HG03558 (cell line): ENCODE measurements at regions not wholly inside any gene's neighbourhood (a gene's known extent, or its start where the extent isn't known, plus 50 kb on each side); places are given as distances from the start of the nearest gene placed in this dataset.

ENCODE experiments used
- ATAC-seq: cut with Tn5 transposase; IDR thresholded peaks from one replicate; pipeline ENCODE4 v1.9.1; 2021; ENCODE audit warnings: moderate number of reproducible peaks; ENCODE audit not compliant: unreplicated experiment; ENCODE audit errors: extremely low read depth

- no peak for ATAC-seq
Observed at GRCh38 chr20:22285555-22285954, 298.8 kb downstream of the FOXA2 start.

DNA sequence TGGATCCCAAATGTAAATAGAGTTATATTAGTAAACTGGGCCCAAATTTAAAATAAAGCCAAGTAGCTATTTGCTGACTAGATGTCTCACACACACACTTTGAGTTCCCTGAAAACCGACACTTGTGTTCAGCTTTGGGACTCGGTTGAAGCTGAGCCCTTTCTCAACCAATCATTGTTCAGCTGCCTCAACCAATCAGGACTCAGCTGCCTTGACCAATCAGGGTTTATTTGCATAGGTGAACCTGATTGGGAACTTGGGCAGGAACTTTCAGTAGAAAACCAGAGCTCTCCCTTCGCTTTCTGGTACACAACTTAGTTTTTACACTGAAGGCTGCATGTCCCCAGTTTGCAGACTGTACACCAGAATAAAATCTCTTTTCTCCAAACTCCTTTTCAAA lies 301.7 kb downstream of the FOXA2 start:
- ATAC-seq: no peak

DNA sequence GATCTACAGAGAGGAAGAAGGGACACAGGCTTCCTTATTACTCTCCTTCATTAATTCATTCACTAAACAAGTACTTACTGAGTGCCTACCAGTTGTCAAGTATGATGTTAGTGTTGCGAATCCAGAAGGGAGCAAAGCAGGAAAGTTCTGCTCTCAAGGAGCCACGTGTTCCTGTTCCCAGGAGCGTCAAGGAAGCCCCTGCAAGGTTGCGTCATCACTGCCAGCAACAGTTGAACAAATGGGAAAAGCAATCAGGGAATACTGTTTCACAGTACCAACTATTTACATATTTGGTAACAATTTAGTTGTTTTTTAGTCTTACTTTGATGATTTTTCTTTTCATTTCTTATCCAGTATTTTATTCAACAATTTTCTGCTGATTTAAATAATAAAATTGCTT lies 310.0 kb downstream of the FOXA2 start:
- ATAC-seq: no peak

- ATAC-seq: no peak
Observed at GRCh38 chr20:22268675-22269074, 315.7 kb downstream of the FOXA2 start.

DNA sequence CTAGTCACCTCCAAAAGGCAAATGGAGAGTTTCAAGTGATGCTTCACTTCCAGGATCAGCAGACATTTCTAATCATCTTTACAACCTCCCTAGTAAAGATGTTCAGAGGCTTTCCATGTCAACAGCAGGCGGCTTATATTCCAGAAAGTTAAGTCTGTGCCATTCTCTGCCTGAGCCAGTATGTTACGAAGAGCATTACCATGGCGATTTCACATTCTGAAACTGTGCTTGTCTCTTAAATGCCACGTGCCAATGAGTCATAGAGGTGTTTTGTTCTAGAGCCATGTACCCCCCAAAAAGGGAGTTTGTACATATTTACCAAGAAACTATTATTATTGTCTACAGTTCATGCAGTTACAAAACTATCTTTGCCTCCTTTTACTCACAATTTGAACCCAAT lies 319.5 kb downstream of the FOXA2 start:
- no peak for ATAC-seq

DNA sequence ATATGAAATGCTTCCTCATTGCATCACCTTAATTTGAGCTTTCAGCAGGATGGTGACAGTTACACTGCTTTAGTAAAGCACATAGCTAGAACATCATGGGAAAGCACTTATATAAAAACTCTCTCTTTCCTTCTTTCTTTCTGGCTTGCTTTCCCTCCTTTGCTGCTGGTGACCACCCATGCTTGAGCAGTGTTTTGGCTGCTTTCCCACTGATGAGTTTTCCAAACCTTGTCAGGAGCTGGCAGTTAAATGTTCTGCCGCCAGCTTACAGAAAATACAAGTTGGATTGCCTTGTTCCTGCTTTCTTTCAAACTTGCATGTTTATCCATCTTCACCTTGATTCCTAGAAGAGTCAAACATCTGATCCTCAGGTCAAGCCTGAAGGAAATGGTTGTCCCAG lies 323.9 kb downstream of the FOXA2 start:
- ATAC-seq: no peak

DNA sequence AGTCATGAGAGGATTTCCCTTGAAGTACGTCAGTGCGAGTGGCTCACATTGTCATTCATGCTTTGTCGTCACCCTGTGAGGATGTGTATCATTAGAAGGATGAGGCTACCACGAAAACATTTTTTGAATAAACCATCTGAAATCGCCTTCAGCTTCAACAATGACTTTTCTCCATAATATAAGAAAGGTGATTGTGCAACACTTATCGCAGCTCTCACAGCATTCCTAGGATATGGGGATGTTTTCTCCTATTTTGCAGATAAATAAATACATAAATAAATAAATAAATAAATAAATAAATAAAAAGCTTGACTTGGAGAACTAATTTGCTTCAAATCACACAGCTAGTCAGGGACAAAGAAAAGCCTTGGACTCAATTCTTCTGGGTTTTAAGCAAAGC lies 326.5 kb downstream of the FOXA2 start:
- ATAC-seq: no peak

DNA sequence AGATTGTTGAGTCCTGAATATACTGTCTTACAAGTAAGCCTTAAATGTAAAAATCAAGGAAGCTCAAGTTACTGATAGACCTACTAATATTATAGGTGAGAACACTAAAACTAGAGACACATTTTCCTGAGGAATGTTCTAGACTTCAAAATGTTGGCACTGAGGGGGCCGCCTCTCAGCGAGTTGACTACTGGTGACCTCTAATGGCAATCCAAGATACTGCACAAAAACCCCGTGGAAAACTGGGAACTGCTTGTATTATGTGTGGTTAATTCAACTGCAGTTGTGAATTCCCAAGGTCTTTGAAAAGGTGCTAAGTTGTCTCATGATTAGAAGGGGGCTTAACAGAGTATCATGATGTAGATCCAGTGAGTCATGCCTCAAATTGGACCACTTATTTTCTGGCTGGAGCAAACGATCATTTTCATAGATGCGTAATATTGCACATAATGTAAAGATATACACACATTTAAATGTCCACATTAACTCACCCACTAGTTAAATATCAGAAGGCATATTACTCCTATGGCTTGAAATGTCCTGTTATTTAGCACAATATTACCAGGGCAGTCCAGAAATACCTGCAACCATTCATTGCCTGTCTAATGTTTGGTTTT lies 336.2 kb downstream of the FOXA2 start:
- ATAC-seq: no peak

DNA sequence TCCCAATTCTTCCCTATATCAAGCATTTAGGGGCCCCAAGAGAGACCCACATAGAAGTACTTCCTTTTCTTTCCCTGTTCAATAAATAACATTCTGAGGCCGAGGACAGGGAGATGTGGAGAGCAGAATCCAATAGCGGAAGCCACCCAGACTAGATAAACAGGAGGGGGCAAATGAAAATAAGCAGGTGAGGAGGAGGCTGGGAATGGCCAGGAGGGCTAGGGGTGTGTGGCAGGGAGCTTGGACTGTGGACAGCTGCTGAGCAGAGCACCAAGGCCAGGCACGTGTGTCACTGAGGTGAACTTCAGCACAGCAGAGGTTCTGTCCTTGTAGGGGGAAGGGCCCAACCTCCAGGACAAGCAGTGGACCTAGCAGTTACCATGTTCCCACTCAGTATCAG lies 339.2 kb downstream of the FOXA2 start:
- ATAC-seq: no peak

DNA sequence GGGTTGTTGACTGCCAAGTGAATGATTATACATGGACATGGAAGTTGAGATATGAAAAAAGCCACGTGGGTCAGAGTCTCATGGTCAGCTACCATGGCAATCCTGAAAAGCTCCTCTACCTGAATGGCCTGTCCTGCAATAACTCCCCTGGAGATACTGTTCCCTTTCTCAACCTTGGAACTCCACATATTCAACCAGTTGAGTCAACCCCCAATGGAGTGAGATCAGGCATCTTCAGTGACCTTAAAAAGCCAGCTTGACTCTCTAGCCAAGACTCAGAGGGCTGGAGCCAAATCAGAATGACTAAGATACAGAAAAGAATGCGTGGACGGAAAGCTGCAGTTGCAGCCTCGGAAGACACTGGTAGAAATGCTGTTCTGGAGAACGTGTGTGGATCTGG lies 341.3 kb downstream of the FOXA2 start:
- no peak for ATAC-seq

- ATAC-seq: no peak
Observed at GRCh38 chr20:22241609-22242008, 342.8 kb downstream of the FOXA2 start.

DNA sequence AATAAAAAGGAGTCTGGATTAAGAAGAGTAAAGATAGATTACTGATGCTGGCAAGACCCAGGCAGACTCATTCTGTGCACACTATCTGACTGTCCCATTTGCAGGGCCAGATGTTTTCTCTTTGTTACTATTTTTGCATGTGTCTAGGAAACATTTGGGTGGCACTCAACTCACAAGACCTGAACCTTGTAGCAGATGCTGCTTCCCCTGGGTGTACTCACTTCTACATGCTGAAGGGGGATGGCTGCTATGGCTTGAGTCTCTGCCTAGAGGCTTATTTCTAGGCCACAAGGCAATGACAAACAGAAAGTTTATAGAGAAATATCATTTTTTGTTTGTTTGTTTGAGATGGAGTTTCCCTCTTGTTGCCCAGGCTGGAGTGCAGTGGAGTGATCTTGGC lies 351.4 kb downstream of the FOXA2 start:
- no peak for ATAC-seq

- ATAC-seq: no peak
Observed at GRCh38 chr20:22232473-22232872, 351.9 kb downstream of the FOXA2 start.

DNA sequence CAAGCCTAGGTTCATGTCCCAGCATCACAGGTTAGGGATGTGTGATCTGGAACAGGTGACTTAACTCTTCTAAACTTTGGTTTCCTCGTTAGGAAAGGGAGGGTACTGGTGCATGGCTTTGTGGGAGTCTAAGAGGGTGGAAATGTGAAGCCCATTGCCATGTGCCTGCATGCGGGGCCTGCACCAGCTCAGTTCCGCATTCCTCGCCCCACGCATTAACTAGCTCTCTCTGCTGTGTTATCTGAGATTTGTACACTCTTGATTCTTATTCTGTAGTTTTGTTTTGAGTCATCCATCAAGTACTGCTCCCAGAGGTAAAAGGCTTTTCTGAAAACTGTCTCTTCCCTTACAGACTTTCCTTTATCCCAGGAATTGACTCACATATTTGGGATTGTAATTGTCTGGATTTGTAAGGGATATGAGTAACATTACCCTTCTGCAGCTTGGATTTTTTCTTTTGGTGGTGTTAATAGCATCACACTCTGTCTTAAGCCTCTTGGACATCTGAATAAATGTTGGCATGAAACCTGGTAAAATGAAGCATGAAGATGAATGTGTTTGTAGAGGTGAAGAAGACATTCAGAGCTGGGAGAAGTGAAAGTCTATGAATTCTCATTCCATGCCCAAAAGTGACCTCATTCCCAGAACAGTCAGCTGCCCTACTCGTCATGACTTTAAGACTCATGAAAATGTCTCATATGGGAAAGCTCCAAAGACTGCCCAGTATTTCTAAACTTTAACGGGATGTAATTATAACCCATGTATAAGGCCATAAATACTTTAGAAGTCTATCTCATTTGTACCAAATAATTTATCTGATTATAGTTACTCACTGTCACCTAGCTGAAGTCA lies 357.3 kb downstream of the FOXA2 start:
- ATAC-seq: no peak

GRCh38 chr20:22223236-22223635 lies 361.1 kb downstream of the FOXA2 start:
- no peak for ATAC-seq

DNA sequence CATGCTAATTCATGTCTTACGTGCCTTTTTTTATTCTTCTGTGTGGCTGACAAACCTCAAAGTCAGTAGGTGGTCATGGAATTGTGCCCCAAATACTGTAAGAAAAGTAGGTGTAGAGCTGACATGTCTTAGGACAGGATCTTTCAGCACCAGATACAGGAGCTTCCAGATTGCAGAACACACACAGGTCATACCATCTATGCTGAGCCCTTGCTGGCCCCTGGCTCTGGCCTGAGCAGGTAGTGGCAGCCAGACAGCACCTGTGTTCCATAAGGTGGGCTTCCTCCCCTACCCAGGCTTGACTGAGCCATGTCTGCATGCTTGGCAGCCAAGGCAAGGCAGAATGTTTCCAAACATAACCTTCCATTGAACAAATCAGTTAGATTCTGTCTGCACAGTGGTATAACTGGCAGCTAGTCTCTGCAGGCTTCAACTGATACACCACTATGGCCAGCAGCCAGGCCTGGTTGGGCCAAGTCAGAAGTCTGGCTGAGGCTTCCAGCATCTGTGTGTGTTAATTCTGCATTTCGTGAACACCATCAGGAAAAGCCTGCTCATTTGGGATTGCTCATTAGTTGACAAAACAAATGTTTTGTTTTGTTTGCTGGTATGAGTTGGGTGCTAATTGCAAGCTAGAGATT lies 366.5 kb downstream of the FOXA2 start:
- no peak for ATAC-seq

GRCh38 chr20:22216984-22217383 lies 367.4 kb downstream of the FOXA2 start:
- ATAC-seq: no peak

GRCh38 chr20:22214296-22214695 lies 370.1 kb downstream of the FOXA2 start:
- no peak for ATAC-seq

DNA sequence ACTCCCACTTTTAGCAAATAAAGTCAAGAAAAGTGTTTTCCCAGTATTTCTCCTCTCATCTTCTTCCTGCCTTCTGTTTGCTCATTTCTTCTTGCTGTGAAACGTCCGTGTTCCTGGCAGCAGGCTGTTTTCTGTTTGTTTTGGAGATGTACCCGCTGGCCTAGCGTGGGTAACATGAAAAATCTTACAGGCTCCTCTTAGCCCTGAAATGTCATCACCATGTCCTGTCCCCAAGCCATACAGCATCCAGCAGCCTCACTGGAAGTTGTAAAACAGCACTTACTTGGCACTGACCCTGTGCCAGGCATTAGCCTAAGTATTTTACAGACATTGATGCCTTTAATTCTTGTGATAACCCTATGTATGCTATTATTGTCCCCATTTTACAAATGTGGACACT lies 371.1 kb downstream of the FOXA2 start:
- ATAC-seq: no peak

DNA sequence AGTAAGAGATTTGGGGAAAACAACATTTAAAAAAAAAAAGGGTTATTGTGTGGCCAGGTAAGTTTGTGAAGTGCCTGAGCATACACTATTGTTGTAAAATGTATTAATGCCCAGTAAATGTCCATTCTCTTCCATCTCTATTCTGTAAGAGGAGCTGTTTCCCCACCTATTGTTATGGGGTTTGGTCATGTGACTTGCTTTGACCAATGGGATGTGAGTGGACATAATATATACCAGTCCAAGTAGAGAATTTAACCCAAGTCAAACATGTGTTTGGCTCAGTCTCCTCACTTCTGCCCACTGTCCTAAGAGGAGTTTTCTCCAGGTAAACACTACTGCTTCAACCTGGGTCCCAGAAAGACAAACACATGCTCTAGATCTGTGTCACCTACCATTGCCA lies 377.1 kb downstream of the FOXA2 start:
- ATAC-seq: no peak

- no peak for ATAC-seq
Observed at GRCh38 chr20:22204801-22205200, 379.6 kb downstream of the FOXA2 start.

- no peak for ATAC-seq
Observed at GRCh38 chr20:22182148-22182547, 402.2 kb downstream of the FOXA2 start.
